Cardiac septum (tissue), 1 donor: ENCODE measurements at regions not wholly inside any gene's neighbourhood (a gene's known extent, or its start where the extent isn't known, plus 50 kb on each side); places are given as distances from the start of the nearest gene placed in this dataset.

Experiments used
- DNase-seq: peaks from one replicate; pipeline ENCODE4 v3.0.0-alpha.2; 2020; ENCODE audit warnings: low spot score
- intact Hi-C: fragments of 100-400 bp; cut with DNase I; formaldehyde crosslinking; loops from one replicate; pipeline ENCODE4 v1.14.0; 2022
- donor health status: DM: no; HTN: no; CAD: no.

- intact Hi-C loops, result no loop called here
- DNase-seq, result no peak
Measured at GRCh38 chr18:72372076-72372475, 172.1 kb downstream of the CBLN2 start.

- no peak for DNase-seq
- intact Hi-C loops, result no loop called here
Measured at GRCh38 chr18:72368308-72368707, 175.8 kb downstream of the CBLN2 start.

GRCh38 chr18:72360634-72361033 lies 183.5 kb downstream of the CBLN2 start:
- intact Hi-C loops, result no loop called here
- no peak for DNase-seq

GRCh38 chr18:72342933-72343332 lies 201.2 kb downstream of the CBLN2 start:
- DNase-seq, result no peak
- intact Hi-C loops, result no loop called here

DNA sequence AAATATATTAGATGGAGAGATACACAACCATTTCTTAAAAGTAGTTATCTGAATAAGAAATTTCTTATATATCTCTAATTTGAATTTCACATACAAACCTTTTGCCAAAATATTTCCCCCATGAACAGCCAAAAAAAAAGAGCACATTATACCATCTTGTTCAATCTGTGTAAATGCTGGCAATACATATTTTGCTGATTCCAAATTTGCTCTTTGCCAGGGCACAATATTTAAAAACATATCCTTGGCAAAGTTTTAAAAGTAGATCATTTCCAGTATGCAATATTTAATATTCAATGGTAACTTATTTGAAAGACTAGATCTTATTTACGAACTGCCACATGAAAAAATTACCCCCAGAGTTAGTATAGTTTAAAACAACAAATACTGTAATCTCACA lies 204.2 kb downstream of the CBLN2 start:
- DNase-seq, result no peak
- intact Hi-C loops, result no loop called here

- no peak for DNase-seq
- intact Hi-C loops, result no loop called here
Measured at GRCh38 chr18:72336786-72337185, 207.4 kb downstream of the CBLN2 start.

- intact Hi-C loops, result no loop called here
- DNase-seq, result no peak
Measured at GRCh38 chr18:72329533-72329932, 214.6 kb downstream of the CBLN2 start.

DNA sequence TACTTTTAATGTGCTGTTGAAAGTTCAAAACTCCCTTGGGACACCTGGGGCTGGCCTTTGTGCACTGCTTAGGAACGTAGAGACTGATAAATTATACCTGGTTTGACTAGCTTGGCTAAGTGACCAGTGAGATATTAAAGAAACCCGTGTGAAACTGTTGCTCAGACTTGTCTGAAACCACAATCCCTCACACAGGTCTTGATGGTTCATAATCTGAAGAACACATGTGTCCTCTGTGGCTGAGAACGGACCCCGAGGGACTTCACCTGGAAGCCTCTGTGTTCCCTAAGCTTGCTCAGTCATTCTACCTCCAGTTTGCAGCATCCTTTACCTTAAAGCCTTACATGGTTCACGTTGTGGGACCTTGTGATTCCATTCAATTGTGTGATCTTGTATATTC lies 218.8 kb downstream of the CBLN2 start:
- intact Hi-C loops, result no loop called here
- no peak for DNase-seq

GRCh38 chr18:72324677-72325076 lies 219.5 kb downstream of the CBLN2 start:
- DNase-seq, result no peak
- intact Hi-C loops, result no loop called here

GRCh38 chr18:72316497-72316896 lies 227.6 kb downstream of the CBLN2 start:
- intact Hi-C loops, result no loop called here
- no peak for DNase-seq

GRCh38 chr18:72283148-72283925 lies 260.8 kb downstream of the CBLN2 start:
- intact Hi-C loops, result no loop called here

GRCh38 chr18:72273025-72273424 lies 271.1 kb downstream of the CBLN2 start:
- DNase-seq, result no peak
- intact Hi-C loops, result no loop called here

More at GRCh38 chr18:72283148-72283925, 260.8 kb downstream of the CBLN2 start:
- no peak for DNase-seq

GRCh38 chr18:72261590-72261989 lies 282.6 kb downstream of the CBLN2 start:
- intact Hi-C loops, result no loop called here

GRCh38 chr18:72246076-72246475 lies 298.1 kb downstream of the CBLN2 start:
- DNase-seq, result no peak
- intact Hi-C loops, result no loop called here

More at GRCh38 chr18:72261590-72261989, 282.6 kb downstream of the CBLN2 start:
- DNase-seq, result no peak

GRCh38 chr18:72235422-72235821 lies 308.7 kb downstream of the CBLN2 start:
- intact Hi-C loops, result no loop called here
- no peak for DNase-seq

DNA sequence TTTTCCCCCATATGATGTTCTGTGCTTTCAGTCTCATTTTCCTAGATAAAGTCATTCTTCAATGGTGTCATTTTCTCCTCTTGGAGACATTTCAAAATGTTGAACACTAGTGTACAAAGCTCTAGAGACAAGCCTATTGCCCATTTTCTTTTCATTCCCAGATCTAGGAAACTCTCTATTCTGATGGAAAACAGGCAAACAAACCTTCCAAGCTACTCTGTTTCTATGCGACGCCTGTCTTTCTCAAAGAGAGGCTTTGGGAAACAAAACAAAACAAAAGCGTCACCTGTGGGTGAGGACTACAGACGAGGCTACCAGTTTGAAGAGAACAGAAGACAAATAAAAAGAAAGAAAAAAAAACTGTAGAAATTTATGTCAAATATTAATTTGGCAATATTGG lies 311.0 kb downstream of the CBLN2 start:
- no peak for DNase-seq
- intact Hi-C loops, result no loop called here

DNA sequence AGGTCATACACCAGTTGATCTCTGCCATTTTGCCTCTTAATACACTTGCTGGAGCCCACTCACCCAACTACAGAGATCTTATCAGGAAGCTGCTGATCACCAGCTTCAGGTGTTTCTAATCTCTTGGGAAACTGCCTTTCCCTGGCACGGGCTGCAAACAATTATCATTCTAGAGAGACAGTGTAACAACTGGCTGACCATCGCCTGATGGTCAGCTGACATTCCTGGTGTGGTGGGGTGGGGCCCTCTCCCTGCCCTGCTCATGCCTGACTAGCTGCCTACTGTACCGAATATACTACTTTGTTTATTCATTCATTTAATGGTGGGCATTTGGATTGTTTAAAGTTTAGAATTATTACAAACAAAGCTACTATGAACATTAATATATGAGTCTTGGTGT lies 311.5 kb downstream of the CBLN2 start:
- intact Hi-C loops, result no loop called here
- DNase-seq, result no peak

GRCh38 chr18:72225958-72226357 lies 318.2 kb downstream of the CBLN2 start:
- intact Hi-C loops, result no loop called here
- no peak for DNase-seq

- intact Hi-C loops, result no loop called here
- DNase-seq, result no peak
Measured at GRCh38 chr18:72223733-72224132, 320.4 kb downstream of the CBLN2 start.

- DNase-seq, result no peak
- intact Hi-C loops, result no loop called here
Measured at GRCh38 chr18:72208920-72209676, 335.0 kb downstream of the CBLN2 start.

GRCh38 chr18:72207280-72207679 lies 336.9 kb downstream of the CBLN2 start:
- intact Hi-C loops, result no loop called here

More at GRCh38 chr18:72207280-72207679, 336.9 kb downstream of the CBLN2 start:
- DNase-seq, result no peak
